HL-60 (cell line): ENCODE measurements at regions not wholly inside any gene's neighbourhood (a gene's known extent, or its start where the extent isn't known, plus 50 kb on each side); places are given as distances from the start of the nearest gene placed in this dataset.

Experiments used
- GABPA ChIP-seq: IDR thresholded peaks from 2 replicates; pipeline ENCODE4 v1.6.1; 2012; ENCODE audit warnings: low read depth
- POLR2AphosphoS5 ChIP-seq: IDR thresholded peaks from 2 replicates; pipeline ENCODE4 v1.6.1; 2012; ENCODE audit warnings: low read depth
- SPI1 ChIP-seq: IDR thresholded peaks from 2 replicates; pipeline ENCODE4 v1.6.1; 2012; ENCODE audit warnings: low read depth, mild to moderate bottlenecking, borderline replicate concordance
- TF ChIP-seq, protein P1 (sequence below): IDR thresholded peaks from 2 replicates; pipeline ENCODE4 v1.6.1; 2012; ENCODE audit warnings: low read depth; ENCODE audit not compliant: insufficient replicate concordance
- TF ChIP-seq, protein P2 (sequence below): IDR thresholded peaks from one replicate; pipeline ENCODE4 v1.5.1; 2011; ENCODE audit warnings: low read length, control low read depth, inconsistent platforms; ENCODE audit not compliant: insufficient read depth

DNA sequence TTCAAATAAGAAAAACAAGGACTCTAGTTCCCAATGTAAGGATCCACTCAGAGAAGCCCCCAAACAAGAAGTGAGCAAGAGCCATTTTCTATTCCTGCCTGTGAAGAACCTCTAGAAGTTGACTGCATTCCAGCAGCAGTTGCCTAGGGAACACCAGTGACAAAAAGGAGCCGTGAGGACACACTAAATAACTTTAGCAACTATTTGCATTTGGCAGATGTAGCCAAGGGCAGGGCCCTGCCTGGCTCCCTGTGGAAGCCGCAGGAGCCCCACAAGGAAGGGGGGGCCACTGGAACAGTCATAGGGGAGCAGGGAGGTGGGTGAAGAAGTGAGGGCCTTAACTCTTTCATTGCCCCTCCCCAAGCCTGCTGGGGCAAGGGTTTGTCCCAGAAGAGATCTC lies 470.2 kb upstream of the PROK2 start:
- TF ChIP-seq, protein P1, sequence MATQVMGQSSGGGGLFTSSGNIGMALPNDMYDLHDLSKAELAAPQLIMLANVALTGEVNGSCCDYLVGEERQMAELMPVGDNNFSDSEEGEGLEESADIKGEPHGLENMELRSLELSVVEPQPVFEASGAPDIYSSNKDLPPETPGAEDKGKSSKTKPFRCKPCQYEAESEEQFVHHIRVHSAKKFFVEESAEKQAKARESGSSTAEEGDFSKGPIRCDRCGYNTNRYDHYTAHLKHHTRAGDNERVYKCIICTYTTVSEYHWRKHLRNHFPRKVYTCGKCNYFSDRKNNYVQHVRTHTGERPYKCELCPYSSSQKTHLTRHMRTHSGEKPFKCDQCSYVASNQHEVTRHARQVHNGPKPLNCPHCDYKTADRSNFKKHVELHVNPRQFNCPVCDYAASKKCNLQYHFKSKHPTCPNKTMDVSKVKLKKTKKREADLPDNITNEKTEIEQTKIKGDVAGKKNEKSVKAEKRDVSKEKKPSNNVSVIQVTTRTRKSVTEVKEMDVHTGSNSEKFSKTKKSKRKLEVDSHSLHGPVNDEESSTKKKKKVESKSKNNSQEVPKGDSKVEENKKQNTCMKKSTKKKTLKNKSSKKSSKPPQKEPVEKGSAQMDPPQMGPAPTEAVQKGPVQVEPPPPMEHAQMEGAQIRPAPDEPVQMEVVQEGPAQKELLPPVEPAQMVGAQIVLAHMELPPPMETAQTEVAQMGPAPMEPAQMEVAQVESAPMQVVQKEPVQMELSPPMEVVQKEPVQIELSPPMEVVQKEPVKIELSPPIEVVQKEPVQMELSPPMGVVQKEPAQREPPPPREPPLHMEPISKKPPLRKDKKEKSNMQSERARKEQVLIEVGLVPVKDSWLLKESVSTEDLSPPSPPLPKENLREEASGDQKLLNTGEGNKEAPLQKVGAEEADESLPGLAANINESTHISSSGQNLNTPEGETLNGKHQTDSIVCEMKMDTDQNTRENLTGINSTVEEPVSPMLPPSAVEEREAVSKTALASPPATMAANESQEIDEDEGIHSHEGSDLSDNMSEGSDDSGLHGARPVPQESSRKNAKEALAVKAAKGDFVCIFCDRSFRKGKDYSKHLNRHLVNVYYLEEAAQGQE, result no peak
- TF ChIP-seq POLR2AphosphoS5 (no peak), GABPA (no peak), SPI1 (no peak)
- TF ChIP-seq, protein P2, sequence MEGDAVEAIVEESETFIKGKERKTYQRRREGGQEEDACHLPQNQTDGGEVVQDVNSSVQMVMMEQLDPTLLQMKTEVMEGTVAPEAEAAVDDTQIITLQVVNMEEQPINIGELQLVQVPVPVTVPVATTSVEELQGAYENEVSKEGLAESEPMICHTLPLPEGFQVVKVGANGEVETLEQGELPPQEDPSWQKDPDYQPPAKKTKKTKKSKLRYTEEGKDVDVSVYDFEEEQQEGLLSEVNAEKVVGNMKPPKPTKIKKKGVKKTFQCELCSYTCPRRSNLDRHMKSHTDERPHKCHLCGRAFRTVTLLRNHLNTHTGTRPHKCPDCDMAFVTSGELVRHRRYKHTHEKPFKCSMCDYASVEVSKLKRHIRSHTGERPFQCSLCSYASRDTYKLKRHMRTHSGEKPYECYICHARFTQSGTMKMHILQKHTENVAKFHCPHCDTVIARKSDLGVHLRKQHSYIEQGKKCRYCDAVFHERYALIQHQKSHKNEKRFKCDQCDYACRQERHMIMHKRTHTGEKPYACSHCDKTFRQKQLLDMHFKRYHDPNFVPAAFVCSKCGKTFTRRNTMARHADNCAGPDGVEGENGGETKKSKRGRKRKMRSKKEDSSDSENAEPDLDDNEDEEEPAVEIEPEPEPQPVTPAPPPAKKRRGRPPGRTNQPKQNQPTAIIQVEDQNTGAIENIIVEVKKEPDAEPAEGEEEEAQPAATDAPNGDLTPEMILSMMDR, result no peak
